ENCODE measurements at regions not wholly inside any gene's neighbourhood (a gene's known extent, or its start where the extent isn't known, plus 50 kb on each side); places are given as distances from the start of the nearest gene placed in this dataset.
"Not testable (repeated sequence)": the region's sequence is repeated elsewhere in the genome, so short reads cannot be mapped to it uniquely, and the experiment has no call there.

- H3K4me3 ChIP-seq (ENCODE audit: low read length); H3K4me1 ChIP-seq (ENCODE audit: low read length); H3K27ac ChIP-seq (ENCODE audit: low read length); H3K4me2 ChIP-seq (ENCODE audit: low read length); H3K9me3 ChIP-seq (ENCODE audit: insufficient read depth, low read length); H3K36me3 ChIP-seq (replicated peaks; ENCODE audit: low read depth, low read length); H3K79me2 ChIP-seq (ENCODE audit: low read length); H2AFZ ChIP-seq (ENCODE audit: low read depth, low read length); H3K27me3 ChIP-seq (ENCODE audit: low read depth, low read length); H4K20me1 ChIP-seq (ENCODE audit: insufficient read depth, low read length); H3K9ac ChIP-seq (ENCODE audit: low read length): not testable (repeated sequence)
Observed at GRCh38 chrY:3297235-3297634, 281.6 kb upstream of the TGIF2LY start.

GRCh38 chrY:3319988-3320387, 258.9 kb upstream of the TGIF2LY start:
- H3K27ac ChIP-seq (ENCODE audit: low read length); H3K27me3 ChIP-seq (ENCODE audit: low read depth, low read length); H3K4me1 ChIP-seq (ENCODE audit: low read length); H4K20me1 ChIP-seq (ENCODE audit: insufficient read depth, low read length); H3K4me2 ChIP-seq (ENCODE audit: low read length); H3K4me3 ChIP-seq (ENCODE audit: low read length); H3K9ac ChIP-seq (ENCODE audit: low read length); H3K36me3 ChIP-seq (replicated peaks; ENCODE audit: low read depth, low read length); H3K79me2 ChIP-seq (ENCODE audit: low read length); H3K9me3 ChIP-seq (ENCODE audit: insufficient read depth, low read length); H2AFZ ChIP-seq (ENCODE audit: low read depth, low read length): not testable (repeated sequence)

DNA sequence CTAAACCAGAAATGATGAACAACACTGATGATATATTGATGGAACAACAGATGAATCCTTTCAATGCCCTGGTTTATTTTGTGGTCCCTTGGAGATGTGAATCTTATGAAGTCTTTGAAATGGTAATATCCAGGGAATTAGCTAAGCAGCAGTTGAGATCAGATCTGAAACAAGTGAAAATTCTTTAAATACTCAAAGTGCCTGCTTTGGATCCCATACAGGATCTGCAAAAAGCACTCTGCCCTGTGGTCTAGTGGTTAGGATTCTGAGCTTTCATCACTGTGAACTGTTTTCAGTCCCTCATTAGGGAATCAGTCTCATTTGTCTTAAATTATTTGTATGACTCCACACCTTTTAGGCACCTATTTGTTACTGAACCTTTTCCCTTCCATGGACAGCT, 211.3 kb upstream of the TGIF2LY start:
- not testable (repeated sequence) for H3K36me3 ChIP-seq (replicated peaks; ENCODE audit: low read depth, low read length); H3K27me3 ChIP-seq (ENCODE audit: low read depth, low read length)

GRCh38 chrY:3368459-3368858, 210.4 kb upstream of the TGIF2LY start:
- not testable (repeated sequence) for H3K9me3 ChIP-seq (ENCODE audit: insufficient read depth, low read length); H3K4me1 ChIP-seq (ENCODE audit: low read length); H3K79me2 ChIP-seq (ENCODE audit: low read length); H3K9ac ChIP-seq (ENCODE audit: low read length); H3K36me3 ChIP-seq (replicated peaks; ENCODE audit: low read depth, low read length); H3K4me2 ChIP-seq (ENCODE audit: low read length); H3K4me3 ChIP-seq (ENCODE audit: low read length); H3K27ac ChIP-seq (ENCODE audit: low read length); H2AFZ ChIP-seq (ENCODE audit: low read depth, low read length); H3K27me3 ChIP-seq (ENCODE audit: low read depth, low read length); H4K20me1 ChIP-seq (ENCODE audit: insufficient read depth, low read length)

More for the DNA sequence above, 211.3 kb upstream of the TGIF2LY start:
- not testable (repeated sequence) for H3K9ac ChIP-seq (ENCODE audit: low read length); H3K27ac ChIP-seq (ENCODE audit: low read length); H2AFZ ChIP-seq (ENCODE audit: low read depth, low read length); H3K4me3 ChIP-seq (ENCODE audit: low read length); H3K4me1 ChIP-seq (ENCODE audit: low read length); H3K79me2 ChIP-seq (ENCODE audit: low read length); H3K4me2 ChIP-seq (ENCODE audit: low read length); H3K9me3 ChIP-seq (ENCODE audit: insufficient read depth, low read length); H4K20me1 ChIP-seq (ENCODE audit: insufficient read depth, low read length)

DNA sequence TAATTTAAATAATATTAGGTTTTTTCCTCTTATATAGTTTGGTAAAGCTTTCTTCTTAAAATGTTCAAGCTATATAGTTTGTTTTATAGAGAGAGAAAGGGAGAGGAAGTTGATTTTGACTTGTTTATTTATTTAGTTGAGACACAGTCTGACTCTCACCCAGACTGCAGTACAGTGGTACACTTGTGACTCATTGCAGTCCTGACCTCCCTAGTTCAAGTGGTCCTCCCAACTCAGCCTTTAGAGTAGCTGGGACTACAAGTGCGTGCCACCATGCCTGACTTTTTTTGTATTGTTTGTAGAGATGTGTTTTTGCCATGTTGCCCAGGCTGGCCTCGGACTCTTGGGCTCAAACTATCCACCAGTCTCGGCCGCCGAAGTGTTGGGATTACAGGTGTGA, 187.4 kb upstream of the TGIF2LY start:
- H3K27me3 ChIP-seq (ENCODE audit: low read depth, low read length); H3K36me3 ChIP-seq (replicated peaks; ENCODE audit: low read depth, low read length); H3K4me2 ChIP-seq (ENCODE audit: low read length); H3K9ac ChIP-seq (ENCODE audit: low read length); H2AFZ ChIP-seq (ENCODE audit: low read depth, low read length); H3K9me3 ChIP-seq (ENCODE audit: insufficient read depth, low read length); H3K79me2 ChIP-seq (ENCODE audit: low read length); H3K4me1 ChIP-seq (ENCODE audit: low read length); H4K20me1 ChIP-seq (ENCODE audit: insufficient read depth, low read length); H3K27ac ChIP-seq (ENCODE audit: low read length); H3K4me3 ChIP-seq (ENCODE audit: low read length): not testable (repeated sequence)

- not testable (repeated sequence) for H3K27me3 ChIP-seq (ENCODE audit: low read depth, low read length); H3K9ac ChIP-seq (ENCODE audit: low read length); H3K36me3 ChIP-seq (replicated peaks; ENCODE audit: low read depth, low read length); H3K4me1 ChIP-seq (ENCODE audit: low read length); H3K9me3 ChIP-seq (ENCODE audit: insufficient read depth, low read length); H3K79me2 ChIP-seq (ENCODE audit: low read length); H3K4me3 ChIP-seq (ENCODE audit: low read length); H3K4me2 ChIP-seq (ENCODE audit: low read length); H3K27ac ChIP-seq (ENCODE audit: low read length); H2AFZ ChIP-seq (ENCODE audit: low read depth, low read length); H4K20me1 ChIP-seq (ENCODE audit: insufficient read depth, low read length)
Observed at GRCh38 chrY:3404241-3404640, 174.6 kb upstream of the TGIF2LY start.

GRCh38 chrY:3405585-3405984, 173.3 kb upstream of the TGIF2LY start:
- H3K27ac ChIP-seq (ENCODE audit: low read length); H3K4me3 ChIP-seq (ENCODE audit: low read length); H3K4me1 ChIP-seq (ENCODE audit: low read length); H3K79me2 ChIP-seq (ENCODE audit: low read length); H3K27me3 ChIP-seq (ENCODE audit: low read depth, low read length); H3K36me3 ChIP-seq (replicated peaks; ENCODE audit: low read depth, low read length); H3K9ac ChIP-seq (ENCODE audit: low read length); H3K9me3 ChIP-seq (ENCODE audit: insufficient read depth, low read length); H2AFZ ChIP-seq (ENCODE audit: low read depth, low read length); H4K20me1 ChIP-seq (ENCODE audit: insufficient read depth, low read length); H3K4me2 ChIP-seq (ENCODE audit: low read length): not testable (repeated sequence)
- peak; percentile 43 for TF ChIP-seq CTCF (IDR thresholded peaks at IDR 0.05; ENCODE audit: low read depth, low read length)
